ENCODE measurements at regions not wholly inside any gene's neighbourhood (a gene's known extent, or its start where the extent isn't known, plus 50 kb on each side); places are given as distances from the start of the nearest gene placed in this dataset.

- Histone ChIP-seq H3K4me3 (no peak overlapping the region), H3K27ac (no peak overlapping the region), H3K27me3 (no peaks in the 10 kb centered on the region), H3K36me3 (no peaks in the 10 kb centered on the region), H3K9me3 (no peaks in the 10 kb centered on the region), H3K4me1 (peaks cover 0 to 7% (median 0%) of the 10 kb centered on the region in 3 donors)
- no peak for DNase-seq
- WGBS, 2 donors = 72 to 76% methylated on average over 4 of the region's 4 CpGs
- TF ChIP-seq POLR2A (IDR thresholded peaks at IDR 0.05) = no peak
- no peak for TF ChIP-seq CTCF (IDR thresholded peaks at IDR 0.05)
- intact Hi-C loops (cut with DNase I) = no loop called here
Measured at GRCh38 chr15:47460795-47461573, 256.3 kb upstream of the SEMA6D start.

- H3K36me3 ChIP-seq = no peaks in the 10 kb centered on the region
- intact Hi-C loops (cut with DNase I) = no loop called here
- WGBS, 2 donors = 82 to 86% methylated on average over 3 of the region's 3 CpGs
- no peak for TF ChIP-seq CTCF (IDR thresholded peaks at IDR 0.05)
- no peak for TF ChIP-seq POLR2A (IDR thresholded peaks at IDR 0.05)
- H3K27me3 ChIP-seq = no peaks in the 10 kb centered on the region
- H3K4me3 ChIP-seq = no peak overlapping the region
- DNase-seq = no peak
- H3K4me1 ChIP-seq = peaks cover 0 to 7% (median 0%) of the 10 kb centered on the region in 3 donors
- H3K9me3 ChIP-seq = no peaks in the 10 kb centered on the region
- H3K27ac ChIP-seq = no peak overlapping the region
Measured at GRCh38 chr15:47461652-47462141, 255.6 kb upstream of the SEMA6D start.

GRCh38 chr15:47466357-47466756 is 250.9 kb upstream of the SEMA6D start:
- no peak for DNase-seq
- Histone ChIP-seq H3K9me3 (no peaks in the 10 kb centered on the region), H3K36me3 (no peaks in the 10 kb centered on the region), H3K27ac (no peak overlapping the region), H3K27me3 (no peaks in the 10 kb centered on the region), H3K4me1 (no peaks in the 10 kb centered on the region), H3K4me3 (no peak overlapping the region)
- TF ChIP-seq POLR2A (IDR thresholded peaks at IDR 0.05) (no peak), CTCF (IDR thresholded peaks at IDR 0.05) (no peak)
- WGBS, 2 donors = 11 to 13% methylated on average over 1 of the region's 1 CpG
- intact Hi-C loops (cut with DNase I) = no loop called here

- no peak overlapping the region for H3K27ac ChIP-seq
- no peaks in the 10 kb centered on the region for H3K36me3 ChIP-seq
- intact Hi-C loops (cut with DNase I) = loop anchor here (10.0 kb wide), 1 partner anchor 514 kb away; no protein-coding TSS in a partner anchor
- TF ChIP-seq POLR2A (IDR thresholded peaks at IDR 0.05) = no peak
- TF ChIP-seq CTCF (IDR thresholded peaks at IDR 0.05) = no peak
- H3K4me1 ChIP-seq = peaks cover 0 to 4% (median 0%) of the 10 kb centered on the region in 3 donors
- no peak overlapping the region for H3K4me3 ChIP-seq
- H3K9me3 ChIP-seq = no peaks in the 10 kb centered on the region
- no peak for DNase-seq
- 77 to 83% methylated on average over 4 of the region's 4 CpGs for WGBS, 2 donors
- no peaks in the 10 kb centered on the region for H3K27me3 ChIP-seq
Measured at GRCh38 chr15:47470983-47471382, 246.3 kb upstream of the SEMA6D start.

GRCh38 chr15:47473106-47473725 is 244.1 kb upstream of the SEMA6D start:
- H3K27ac ChIP-seq = peak overlapping the region in 1 of 4 donors; percentile 19
- no peak for DNase-seq
- TF ChIP-seq CTCF (IDR thresholded peaks at IDR 0.05) = no peak
- no peak for TF ChIP-seq POLR2A (IDR thresholded peaks at IDR 0.05)
- H3K9me3 ChIP-seq = no peaks in the 10 kb centered on the region
- H3K36me3 ChIP-seq = no peaks in the 10 kb centered on the region
- intact Hi-C loops (cut with DNase I) = loop anchor here (10.0 kb wide), 1 partner anchor 512 kb away; no protein-coding TSS in a partner anchor
- H3K27me3 ChIP-seq = no peaks in the 10 kb centered on the region
- peaks cover 0 to 7% (median 0%) of the 10 kb centered on the region in 3 donors for H3K4me1 ChIP-seq
- 73 to 77% methylated on average over 5 to 6 of the region's 6 CpGs for WGBS, 2 donors
- no peak overlapping the region for H3K4me3 ChIP-seq

All from esophagus squamous epithelium (tissue), 5 donors.